Lower leg skin (tissue), 4 donors: ENCODE measurements at regions not wholly inside any gene's neighbourhood (a gene's known extent, or its start where the extent isn't known, plus 50 kb on each side); places are given as distances from the start of the nearest gene placed in this dataset.

Experiments
- DNase-seq, 2 donors: peaks; one replicate each; pipeline ENCODE4 v3.0.0-alpha.2; 2019; ENCODE audit warnings: low spot score in 2 of 2
- H3K4me3 ChIP-seq: fragments of 200-600 bp; sonication (generic); 2 replicates; pipeline ENCODE4 v1.5.1; 2017; ENCODE audit warnings: mild to moderate bottlenecking, low read depth; ENCODE audit not compliant: poor library complexity, severe bottlenecking
- POLR2A ChIP-seq, 2 donors: fragments of 450-650 bp; IDR thresholded peaks; one replicate each; pipeline ENCODE4 v1.6.1; 2016 to 2017; ENCODE audit warnings: antibody characterized with exemption in 2 of 2, mild to moderate bottlenecking in 1 of 2, moderate library complexity in 1 of 2
- WGBS, 2 donors: methylation state at CpG; one replicate each; pipeline ENCODE4 v1.1.5; 2018; 5-methylcytosine and 5-hydroxymethylcytosine counted together
- intact Hi-C: fragments of 100-400 bp; cut with DNase I; formaldehyde crosslinking; loops from one replicate; pipeline ENCODE4 v1.15.0; 2023; ENCODE audit warnings: low total_unique reads
- TF ChIP-seq, protein P1 (sequence below), 3 donors: fragments of 450-650 bp; IDR thresholded peaks; one replicate each; pipeline ENCODE4 v1.5.1; 2016; ENCODE audit warnings: antibody characterized with exemption in 3 of 3, mild to moderate bottlenecking in 3 of 3, moderate library complexity in 2 of 3

GRCh38 chr12:46519407-46519806 lies 146.8 kb upstream of the SLC38A2 start:
- no peak overlapping the region for H3K4me3 ChIP-seq
- DNase-seq: no peak
- intact Hi-C loops: no loop called here
- TF ChIP-seq POLR2A (IDR thresholded peaks at IDR 0.05): no peak
- TF ChIP-seq, protein P1, sequence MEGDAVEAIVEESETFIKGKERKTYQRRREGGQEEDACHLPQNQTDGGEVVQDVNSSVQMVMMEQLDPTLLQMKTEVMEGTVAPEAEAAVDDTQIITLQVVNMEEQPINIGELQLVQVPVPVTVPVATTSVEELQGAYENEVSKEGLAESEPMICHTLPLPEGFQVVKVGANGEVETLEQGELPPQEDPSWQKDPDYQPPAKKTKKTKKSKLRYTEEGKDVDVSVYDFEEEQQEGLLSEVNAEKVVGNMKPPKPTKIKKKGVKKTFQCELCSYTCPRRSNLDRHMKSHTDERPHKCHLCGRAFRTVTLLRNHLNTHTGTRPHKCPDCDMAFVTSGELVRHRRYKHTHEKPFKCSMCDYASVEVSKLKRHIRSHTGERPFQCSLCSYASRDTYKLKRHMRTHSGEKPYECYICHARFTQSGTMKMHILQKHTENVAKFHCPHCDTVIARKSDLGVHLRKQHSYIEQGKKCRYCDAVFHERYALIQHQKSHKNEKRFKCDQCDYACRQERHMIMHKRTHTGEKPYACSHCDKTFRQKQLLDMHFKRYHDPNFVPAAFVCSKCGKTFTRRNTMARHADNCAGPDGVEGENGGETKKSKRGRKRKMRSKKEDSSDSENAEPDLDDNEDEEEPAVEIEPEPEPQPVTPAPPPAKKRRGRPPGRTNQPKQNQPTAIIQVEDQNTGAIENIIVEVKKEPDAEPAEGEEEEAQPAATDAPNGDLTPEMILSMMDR (IDR thresholded peaks at IDR 0.05): no peak
- 100% methylated on average over 1 of the region's 1 CpG for WGBS, 2 donors

- H3K4me3 ChIP-seq: no peak overlapping the region
- no peak for DNase-seq
- intact Hi-C loops: no loop called here
- TF ChIP-seq, protein P1 (IDR thresholded peaks at IDR 0.05): no peak
- TF ChIP-seq POLR2A (IDR thresholded peaks at IDR 0.05): no peak
- 70 to 71% methylated on average over 3 of the region's 3 CpGs for WGBS, 2 donors
These were observed 146.2 kb upstream of the SLC38A2 start for GRCh38 chr12:46518729-46519128.

- intact Hi-C loops: no loop called here
These were observed 145.6 kb upstream of the SLC38A2 start for GRCh38 chr12:46518169-46518568.

DNA sequence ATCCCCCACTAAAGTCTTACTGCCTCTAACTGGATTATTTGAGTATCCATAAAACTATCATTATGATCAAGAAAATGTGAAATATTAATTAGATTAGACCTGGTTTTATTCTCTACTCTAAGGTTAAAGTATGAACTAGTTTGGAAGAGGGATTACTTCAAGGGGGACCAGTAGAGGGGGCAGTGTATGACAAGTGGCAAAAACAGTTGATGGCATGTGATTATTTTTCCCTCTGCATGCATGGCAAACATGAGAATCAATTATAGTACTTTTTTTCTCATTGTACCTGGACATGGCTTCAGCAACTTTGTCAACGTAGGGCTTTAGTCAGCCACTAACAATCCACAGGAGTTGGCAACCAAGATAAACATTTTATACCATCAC lies 145.0 kb upstream of the SLC38A2 start:
- TF ChIP-seq, protein P1 (IDR thresholded peaks at IDR 0.05): no peak
- no peak for TF ChIP-seq POLR2A (IDR thresholded peaks at IDR 0.05)
- WGBS, 2 donors: 62 to 64% methylated on average over 1 of the region's 1 CpG
- DNase-seq: no peak
- no peak overlapping the region for H3K4me3 ChIP-seq
- intact Hi-C loops: no loop called here

More at GRCh38 chr12:46518169-46518568, 145.6 kb upstream of the SLC38A2 start:
- TF ChIP-seq POLR2A (IDR thresholded peaks at IDR 0.05): no peak
- TF ChIP-seq, protein P1 (IDR thresholded peaks at IDR 0.05): no peak
- no peak overlapping the region for H3K4me3 ChIP-seq
- no peak for DNase-seq

GRCh38 chr12:46516933-46517578 lies 144.5 kb upstream of the SLC38A2 start:
- DNase-seq: no peak
- intact Hi-C loops: no loop called here
- H3K4me3 ChIP-seq: no peak overlapping the region
- TF ChIP-seq, protein P1 (IDR thresholded peaks at IDR 0.05): no peak
- no peak for TF ChIP-seq POLR2A (IDR thresholded peaks at IDR 0.05)
- 50 to 67% methylated on average over 6 of the region's 6 CpGs for WGBS, 2 donors
